RWPE2 (cell line): ENCODE measurements at regions not wholly inside any gene's neighbourhood (a gene's known extent, or its start where the extent isn't known, plus 50 kb on each side); places are given as distances from the start of the nearest gene placed in this dataset.

ENCODE experiments used
- ATAC-seq: fragments of 200-7000 bp; cut with Tn5 transposase; 3 replicates; pipeline ENCODE4 v1.9.1; 2021; ENCODE audit warnings: low read depth
- DNase-seq: peaks from one replicate; pipeline ENCODE4 v3.0.0-alpha.2; 2020; ENCODE audit warnings: low spot score
- H3K27ac ChIP-seq: fragments of 450-650 bp; 2 replicates; pipeline ENCODE4 v1.5.1; 2017; ENCODE audit warnings: mild to moderate bottlenecking; ENCODE audit not compliant: poor library complexity, severe bottlenecking
- H3K27me3 ChIP-seq: fragments of 250-450 bp; sonication (Bioruptor Pico); 2 replicates; pipeline ENCODE4 v1.5.1; 2021; ENCODE audit warnings: mild to moderate bottlenecking, moderate library complexity; ENCODE audit not compliant: insufficient read depth, poor library complexity, severe bottlenecking
- H3K36me3 ChIP-seq: fragments of 250-450 bp; sonication (Bioruptor Pico); 2 replicates; pipeline ENCODE4 v1.5.1; 2020; ENCODE audit warnings: low read depth, mild to moderate bottlenecking, moderate library complexity
- H3K4me1 ChIP-seq: fragments of 250-450 bp; sonication (Bioruptor Pico); 2 replicates; pipeline ENCODE4 v1.5.1; 2021; ENCODE audit warnings: mild to moderate bottlenecking, moderate library complexity; ENCODE audit not compliant: insufficient read depth, poor library complexity, severe bottlenecking
- H3K4me3 ChIP-seq: fragments of 250-450 bp; sonication (Bioruptor Pico); 2 replicates; pipeline ENCODE4 v1.5.1; 2021; ENCODE audit warnings: mild to moderate bottlenecking, moderate library complexity; ENCODE audit not compliant: severe bottlenecking
- H3K9me3 ChIP-seq: fragments of 250-450 bp; sonication (Bioruptor Pico); 2 replicates; pipeline ENCODE4 v1.5.1; 2021; ENCODE audit warnings: mild to moderate bottlenecking, moderate library complexity; ENCODE audit not compliant: severe bottlenecking
- CTCF ChIP-seq: fragments of 450-650 bp; IDR thresholded peaks from one replicate; pipeline ENCODE4 v1.5.1; 2017; ENCODE audit warnings: mild to moderate bottlenecking, moderate library complexity; ENCODE audit not compliant: poor library complexity, severe bottlenecking

- H3K4me3 ChIP-seq = no peak overlapping the region
- no peak for TF ChIP-seq CTCF
- no peak for DNase-seq
Observed at GRCh38 chr1:168879896-168880734, 151.1 kb upstream of the DPT start.

GRCh38 chr1:168881656-168882260 is 152.8 kb upstream of the DPT start:
- ATAC-seq = no peak
- Histone ChIP-seq H3K4me3 (no peak overlapping the region), H3K9me3 (no peaks in the 10 kb centered on the region), H3K36me3 (no peaks in the 10 kb centered on the region), H3K27me3 (no peaks in the 10 kb centered on the region), H3K27ac (no peak overlapping the region), H3K4me1 (no peaks in the 10 kb centered on the region)
- DNase-seq = no peak
- no peak for TF ChIP-seq CTCF

More at GRCh38 chr1:168879896-168880734, 151.1 kb upstream of the DPT start:
- Histone ChIP-seq H3K36me3 (no peaks in the 10 kb centered on the region), H3K9me3 (no peaks in the 10 kb centered on the region), H3K27me3 (no peaks in the 10 kb centered on the region), H3K4me1 (no peaks in the 10 kb centered on the region), H3K27ac (no peak overlapping the region)
- peak; percentile 61 for ATAC-seq

- no peaks in the 10 kb centered on the region for H3K36me3 ChIP-seq
- DNase-seq = no peak
- no peaks in the 10 kb centered on the region for H3K27me3 ChIP-seq
- H3K4me1 ChIP-seq = no peaks in the 10 kb centered on the region
- H3K4me3 ChIP-seq = no peak overlapping the region
- H3K9me3 ChIP-seq = no peaks in the 10 kb centered on the region
- no peak overlapping the region for H3K27ac ChIP-seq
- no peak for TF ChIP-seq CTCF
- ATAC-seq = no peak
Observed at GRCh38 chr1:168887381-168887780, 158.4 kb upstream of the DPT start.

GRCh38 chr1:168888418-168888817 is 159.4 kb upstream of the DPT start:
- no peak overlapping the region for H3K4me3 ChIP-seq
- DNase-seq = no peak
- no peak for TF ChIP-seq CTCF
- H3K4me1 ChIP-seq = no peaks in the 10 kb centered on the region
- no peaks in the 10 kb centered on the region for H3K27me3 ChIP-seq
- no peaks in the 10 kb centered on the region for H3K9me3 ChIP-seq
- H3K27ac ChIP-seq = no peak overlapping the region
- no peaks in the 10 kb centered on the region for H3K36me3 ChIP-seq
- ATAC-seq = no peak

- Histone ChIP-seq H3K4me1 (no peaks in the 10 kb centered on the region), H3K27ac (no peak overlapping the region), H3K36me3 (no peaks in the 10 kb centered on the region), H3K27me3 (no peaks in the 10 kb centered on the region), H3K9me3 (no peaks in the 10 kb centered on the region), H3K4me3 (no peak overlapping the region)
- DNase-seq = no peak
- ATAC-seq = peak; percentile 17; the same call in 1 of the 3 replicates
- TF ChIP-seq CTCF = no peak
Observed at GRCh38 chr1:168892931-168893330, 163.9 kb upstream of the DPT start.
